OCI-LY3 (cell line): ENCODE measurements at regions not wholly inside any gene's neighbourhood (a gene's known extent, or its start where the extent isn't known, plus 50 kb on each side); places are given as distances from the start of the nearest gene placed in this dataset.

Source experiments
- EZH2phosphoT487 ChIP-seq: fragments of 200-600 bp; shearing (Covaris generic); IDR thresholded peaks from 2 replicates; pipeline ENCODE4 v1.6.1; 2018; ENCODE audit warnings: antibody characterized with exemption, mixed run types, low read depth
- TF ChIP-seq, protein P1 (sequence below): fragments of 200-600, 300-600 bp; sonication (generic); IDR thresholded peaks from 2 replicates; pipeline ENCODE4 v1.5.1; 2014; ENCODE audit warnings: antibody characterized with exemption, low read length, low read depth

DNA sequence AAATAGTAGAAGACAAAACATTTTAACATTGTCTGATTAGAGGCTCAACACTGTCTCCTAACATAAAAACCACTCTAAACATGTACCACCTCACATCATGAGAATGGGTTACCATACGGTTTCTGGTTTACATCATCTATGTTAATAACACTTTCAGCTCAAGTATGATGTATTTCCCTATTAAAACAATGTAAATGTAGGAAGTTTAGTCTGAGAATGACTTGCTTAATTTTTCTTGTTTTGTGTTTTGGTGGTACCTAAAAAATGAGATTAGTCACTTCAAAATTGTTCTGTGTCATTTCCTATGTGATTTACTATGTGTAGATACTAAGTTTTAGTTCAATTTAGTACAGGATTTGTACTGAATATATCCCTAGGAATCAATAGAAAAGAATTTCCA is 195.8 kb upstream of the SEMA3C start:
- TF ChIP-seq, protein P1, sequence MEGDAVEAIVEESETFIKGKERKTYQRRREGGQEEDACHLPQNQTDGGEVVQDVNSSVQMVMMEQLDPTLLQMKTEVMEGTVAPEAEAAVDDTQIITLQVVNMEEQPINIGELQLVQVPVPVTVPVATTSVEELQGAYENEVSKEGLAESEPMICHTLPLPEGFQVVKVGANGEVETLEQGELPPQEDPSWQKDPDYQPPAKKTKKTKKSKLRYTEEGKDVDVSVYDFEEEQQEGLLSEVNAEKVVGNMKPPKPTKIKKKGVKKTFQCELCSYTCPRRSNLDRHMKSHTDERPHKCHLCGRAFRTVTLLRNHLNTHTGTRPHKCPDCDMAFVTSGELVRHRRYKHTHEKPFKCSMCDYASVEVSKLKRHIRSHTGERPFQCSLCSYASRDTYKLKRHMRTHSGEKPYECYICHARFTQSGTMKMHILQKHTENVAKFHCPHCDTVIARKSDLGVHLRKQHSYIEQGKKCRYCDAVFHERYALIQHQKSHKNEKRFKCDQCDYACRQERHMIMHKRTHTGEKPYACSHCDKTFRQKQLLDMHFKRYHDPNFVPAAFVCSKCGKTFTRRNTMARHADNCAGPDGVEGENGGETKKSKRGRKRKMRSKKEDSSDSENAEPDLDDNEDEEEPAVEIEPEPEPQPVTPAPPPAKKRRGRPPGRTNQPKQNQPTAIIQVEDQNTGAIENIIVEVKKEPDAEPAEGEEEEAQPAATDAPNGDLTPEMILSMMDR: no peak
- TF ChIP-seq EZH2phosphoT487: no peak
